ENCODE measurements at regions not wholly inside any gene's neighbourhood (a gene's known extent, or its start where the extent isn't known, plus 50 kb on each side); places are given as distances from the start of the nearest gene placed in this dataset.

- no peak for TF ChIP-seq CTCF (conservative IDR thresholded peaks at IDR 0.05; ENCODE audit: low read length)
- no peak for TF ChIP-seq EZH2phosphoT487 (IDR thresholded peaks at IDR 0.05; ENCODE audit: borderline replicate concordance, low read depth, low read length)
Measured at GRCh38 chr10:107942826-107943225, 778.3 kb upstream of the SORCS1 start.

Measured in OCI-LY7 (cell line).